Nephron (organoid): ENCODE measurements at regions not wholly inside any gene's neighbourhood (a gene's known extent, or its start where the extent isn't known, plus 50 kb on each side); places are given as distances from the start of the nearest gene placed in this dataset.

Experiments
- H3K27ac Mint-ChIP-seq, 3 experiments: 2 replicates each; pipeline ENCODE4 v1.8.0; 2020; ENCODE audit warnings: mixed read lengths in 3 of 3, mild to moderate bottlenecking in 2 of 3, moderate library complexity in 1 of 3
- H3K27me3 Mint-ChIP-seq: 2 replicates; pipeline ENCODE4 v1.8.0; 2021; ENCODE audit warnings: low read depth, mild to moderate bottlenecking, moderate library complexity, mixed read lengths
- H3K36me3 Mint-ChIP-seq: 2 replicates; pipeline ENCODE4 v1.8.0; 2020; ENCODE audit warnings: low read depth, mixed read lengths
- H3K4me1 Mint-ChIP-seq: 2 replicates; pipeline ENCODE4 v1.8.0; 2020; ENCODE audit warnings: mixed read lengths
- H3K4me3 Mint-ChIP-seq, 3 experiments: 2 replicates each; pipeline ENCODE4 v1.8.0; 2020; ENCODE audit warnings: mild to moderate bottlenecking in 3 of 3, mixed read lengths in 3 of 3, moderate library complexity in 2 of 3
- H3K9me3 Mint-ChIP-seq: 2 replicates; pipeline ENCODE4 v1.8.0; 2020; ENCODE audit warnings: mixed read lengths
- CTCF ChIP-seq, 3 experiments: fragments of 200-600 bp; sonication (generic); IDR thresholded peaks; one replicate each; pipeline ENCODE4 v1.5.0; 2021; ENCODE audit warnings: antibody characterized with exemption in 3 of 3; ENCODE audit not compliant: unreplicated experiment in 3 of 3

GRCh38 chr7:117929237-117929636 lies 56.0 kb upstream of the CTTNBP2 start:
- H3K27me3 Mint-ChIP-seq, result no peaks in the 10 kb centered on the region
- TF ChIP-seq CTCF (IDR thresholded peaks at IDR 0.05; ENCODE audit: unreplicated experiment in 3 of 3), result no peak

GRCh38 chr7:117931314-117931713 lies 58.1 kb upstream of the CTTNBP2 start:
- no peaks in the 10 kb centered on the region for H3K4me1 Mint-ChIP-seq
- TF ChIP-seq CTCF (IDR thresholded peaks at IDR 0.05; ENCODE audit: unreplicated experiment in 3 of 3), result no peak
- H3K4me3 Mint-ChIP-seq, result no peak overlapping the region
- no peaks in the 10 kb centered on the region for H3K27me3 Mint-ChIP-seq
- H3K36me3 Mint-ChIP-seq, result peaks cover 5% of the 10 kb centered on the region
- peaks cover 8% of the 10 kb centered on the region for H3K9me3 Mint-ChIP-seq
- H3K27ac Mint-ChIP-seq, result no peak overlapping the region

More at GRCh38 chr7:117929237-117929636, 56.0 kb upstream of the CTTNBP2 start:
- H3K4me1 Mint-ChIP-seq, result no peaks in the 10 kb centered on the region
- H3K27ac Mint-ChIP-seq, result no peak overlapping the region
- no peak overlapping the region for H3K4me3 Mint-ChIP-seq
- peaks cover 5% of the 10 kb centered on the region for H3K36me3 Mint-ChIP-seq
- peaks cover 12% of the 10 kb centered on the region for H3K9me3 Mint-ChIP-seq

GRCh38 chr7:117937049-117937752 lies 64.0 kb upstream of the CTTNBP2 start:
- H3K27me3 Mint-ChIP-seq, result no peaks in the 10 kb centered on the region
- no peak for TF ChIP-seq CTCF (IDR thresholded peaks at IDR 0.05; ENCODE audit: unreplicated experiment in 3 of 3)
- peaks cover 9% of the 10 kb centered on the region for H3K36me3 Mint-ChIP-seq
- H3K9me3 Mint-ChIP-seq, result peaks cover 9% of the 10 kb centered on the region
- H3K4me3 Mint-ChIP-seq, result no peak overlapping the region
- H3K27ac Mint-ChIP-seq, result peak overlapping the region in 1 of 3 experiments; percentile 93
- H3K4me1 Mint-ChIP-seq, result peaks cover 5% of the 10 kb centered on the region

GRCh38 chr7:117937753-117938483 lies 64.7 kb upstream of the CTTNBP2 start:
- peaks cover 12% of the 10 kb centered on the region for H3K9me3 Mint-ChIP-seq
- peak overlapping the region in 2 of 3 experiments; percentile 48 to 93 for H3K27ac Mint-ChIP-seq
- TF ChIP-seq CTCF (IDR thresholded peaks at IDR 0.05; ENCODE audit: unreplicated experiment in 3 of 3), result no peak
- H3K4me1 Mint-ChIP-seq, result peaks cover 5% of the 10 kb centered on the region
- no peaks in the 10 kb centered on the region for H3K27me3 Mint-ChIP-seq
- peaks cover 9% of the 10 kb centered on the region for H3K36me3 Mint-ChIP-seq
- no peak overlapping the region for H3K4me3 Mint-ChIP-seq

- H3K27me3 Mint-ChIP-seq, result no peaks in the 10 kb centered on the region
- H3K4me3 Mint-ChIP-seq, result no peak overlapping the region
- peaks cover 19% of the 10 kb centered on the region for H3K4me1 Mint-ChIP-seq
- no peak for TF ChIP-seq CTCF (IDR thresholded peaks at IDR 0.05; ENCODE audit: unreplicated experiment in 3 of 3)
- peaks cover 5% of the 10 kb centered on the region for H3K9me3 Mint-ChIP-seq
- H3K27ac Mint-ChIP-seq, result no peak overlapping the region
- H3K36me3 Mint-ChIP-seq, result peaks cover 4% of the 10 kb centered on the region
Observed at GRCh38 chr7:117941138-117941810, 68.0 kb upstream of the CTTNBP2 start.
